ENCODE measurements at regions not wholly inside any gene's neighbourhood (a gene's known extent, or its start where the extent isn't known, plus 50 kb on each side); places are given as distances from the start of the nearest gene placed in this dataset.

DNA sequence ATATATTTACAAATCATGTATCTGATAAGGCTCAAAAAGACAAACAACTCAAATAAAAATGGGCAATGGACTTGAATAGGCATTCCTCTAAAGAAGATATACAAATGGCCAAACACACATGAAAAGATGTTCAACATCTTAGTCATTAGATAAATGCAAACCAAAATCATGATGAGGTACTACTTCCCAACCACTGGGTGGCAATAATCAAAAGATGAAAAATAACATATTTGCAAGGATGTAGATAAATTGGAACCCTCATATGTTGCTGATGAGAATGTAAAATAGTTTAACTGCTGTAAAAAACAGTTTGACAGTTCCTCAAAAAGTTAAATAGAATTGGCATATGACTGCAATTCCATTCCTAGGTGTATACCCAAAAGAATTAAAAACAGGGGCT, 132.3 kb downstream of the TTC32 start:
- intact Hi-C loops (cut with DNase I), result no loop called here
- no peaks in the 10 kb centered on the region for H3K27me3 ChIP-seq
- no peak overlapping the region for H3K27ac ChIP-seq
- H3K4me1 ChIP-seq, result no peaks in the 10 kb centered on the region
- H3K36me3 ChIP-seq, result no peaks in the 10 kb centered on the region
- ATAC-seq (no peak), DNase-seq (no peak)
- no peak overlapping the region for H3K4me3 ChIP-seq
- peaks cover 0 to 2% of the 10 kb centered on the region in 2 donors for H3K9me3 ChIP-seq
- TF ChIP-seq, protein P1, sequence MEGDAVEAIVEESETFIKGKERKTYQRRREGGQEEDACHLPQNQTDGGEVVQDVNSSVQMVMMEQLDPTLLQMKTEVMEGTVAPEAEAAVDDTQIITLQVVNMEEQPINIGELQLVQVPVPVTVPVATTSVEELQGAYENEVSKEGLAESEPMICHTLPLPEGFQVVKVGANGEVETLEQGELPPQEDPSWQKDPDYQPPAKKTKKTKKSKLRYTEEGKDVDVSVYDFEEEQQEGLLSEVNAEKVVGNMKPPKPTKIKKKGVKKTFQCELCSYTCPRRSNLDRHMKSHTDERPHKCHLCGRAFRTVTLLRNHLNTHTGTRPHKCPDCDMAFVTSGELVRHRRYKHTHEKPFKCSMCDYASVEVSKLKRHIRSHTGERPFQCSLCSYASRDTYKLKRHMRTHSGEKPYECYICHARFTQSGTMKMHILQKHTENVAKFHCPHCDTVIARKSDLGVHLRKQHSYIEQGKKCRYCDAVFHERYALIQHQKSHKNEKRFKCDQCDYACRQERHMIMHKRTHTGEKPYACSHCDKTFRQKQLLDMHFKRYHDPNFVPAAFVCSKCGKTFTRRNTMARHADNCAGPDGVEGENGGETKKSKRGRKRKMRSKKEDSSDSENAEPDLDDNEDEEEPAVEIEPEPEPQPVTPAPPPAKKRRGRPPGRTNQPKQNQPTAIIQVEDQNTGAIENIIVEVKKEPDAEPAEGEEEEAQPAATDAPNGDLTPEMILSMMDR (IDR thresholded peaks at IDR 0.05), result no peak

- Histone ChIP-seq H3K27me3 (no peaks in the 10 kb centered on the region), H3K4me3 (no peak overlapping the region), H3K36me3 (no peaks in the 10 kb centered on the region), H3K27ac (no peak overlapping the region), H3K9me3 (peaks cover 0 to 2% of the 10 kb centered on the region in 2 donors), H3K4me1 (no peaks in the 10 kb centered on the region)
- ATAC-seq (no peak), DNase-seq (no peak)
- TF ChIP-seq, protein P1 (IDR thresholded peaks at IDR 0.05), result no peak
- intact Hi-C loops (cut with DNase I), result no loop called here
Measured at GRCh38 chr2:19767899-19768298, 133.9 kb downstream of the TTC32 start.

DNA sequence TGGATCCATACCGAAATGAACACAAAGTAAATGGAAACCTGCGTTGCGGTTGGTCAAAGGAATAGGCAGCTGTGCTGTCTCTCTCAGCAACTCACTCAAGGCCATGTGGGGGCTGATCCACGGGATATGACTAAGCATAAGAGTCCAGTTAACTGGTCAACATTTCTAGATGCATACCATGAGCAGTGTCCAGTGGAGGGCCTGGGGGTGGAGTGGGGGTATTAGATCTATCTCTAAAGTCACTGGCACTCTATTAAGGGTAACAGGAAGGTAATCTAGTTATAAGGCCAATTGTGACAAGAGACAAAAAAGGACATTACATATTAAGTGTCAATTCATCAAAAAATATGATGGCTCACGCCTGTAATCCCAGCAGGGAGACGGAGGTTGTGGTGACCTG, 136.8 kb downstream of the TTC32 start:
- Histone ChIP-seq H3K36me3 (no peaks in the 10 kb centered on the region), H3K27me3 (no peaks in the 10 kb centered on the region), H3K4me3 (no peak overlapping the region), H3K9me3 (peaks cover 0 to 2% of the 10 kb centered on the region in 2 donors), H3K27ac (no peak overlapping the region), H3K4me1 (no peaks in the 10 kb centered on the region)
- TF ChIP-seq, protein P1 (IDR thresholded peaks at IDR 0.05), result no peak
- no peak for DNase-seq
- no peak for ATAC-seq
- intact Hi-C loops (cut with DNase I), result no loop called here

GRCh38 chr2:19763731-19764130, 138.1 kb downstream of the TTC32 start:
- TF ChIP-seq, protein P1 (IDR thresholded peaks at IDR 0.05), result no peak
- no peak overlapping the region for H3K4me3 ChIP-seq
- intact Hi-C loops (cut with DNase I), result no loop called here

DNA sequence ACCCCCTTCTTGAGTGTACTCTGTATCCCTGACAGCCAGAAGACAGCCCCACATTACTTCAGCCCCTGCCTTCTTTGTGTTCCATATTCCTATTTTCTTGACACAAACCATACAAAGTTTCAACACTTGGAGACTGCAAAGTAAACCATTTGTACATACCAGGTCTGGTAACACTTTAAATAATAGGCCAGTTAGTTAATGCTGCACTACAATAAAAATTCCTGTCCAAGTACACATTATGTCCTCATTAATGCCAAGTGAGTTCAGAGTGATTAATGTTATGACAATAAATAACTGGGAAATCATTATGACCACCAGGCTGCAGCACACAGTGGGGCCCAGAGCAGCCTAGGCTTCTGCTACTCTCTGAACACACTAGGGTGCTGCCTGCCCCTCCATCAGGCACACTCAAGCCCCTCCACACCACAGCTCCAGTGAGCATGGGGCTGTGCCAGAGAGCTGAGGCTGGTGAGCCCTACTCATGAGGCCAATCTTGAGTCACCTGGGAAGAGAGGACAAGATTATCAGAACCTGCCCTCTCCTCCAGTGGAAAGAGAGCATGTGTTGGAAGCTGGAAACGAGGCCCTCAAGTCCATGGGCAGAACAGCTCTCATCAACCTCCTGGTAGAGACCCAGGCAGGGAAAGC, 138.7 kb downstream of the TTC32 start:
- Histone ChIP-seq H3K36me3 (no peaks in the 10 kb centered on the region), H3K4me3 (no peak overlapping the region), H3K9me3 (peaks cover 0 to 2% of the 10 kb centered on the region in 2 donors), H3K27me3 (no peaks in the 10 kb centered on the region), H3K27ac (no peak overlapping the region), H3K4me1 (no peaks in the 10 kb centered on the region)
- TF ChIP-seq, protein P1 (IDR thresholded peaks at IDR 0.05), result no peak
- ATAC-seq (no peak), DNase-seq (no peak)
- intact Hi-C loops (cut with DNase I), result no loop called here

More at GRCh38 chr2:19763731-19764130, 138.1 kb downstream of the TTC32 start:
- no peaks in the 10 kb centered on the region for H3K4me1 ChIP-seq
- DNase-seq, result no peak
- H3K27ac ChIP-seq, result no peak overlapping the region
- H3K27me3 ChIP-seq, result no peaks in the 10 kb centered on the region
- peaks cover 0 to 2% of the 10 kb centered on the region in 2 donors for H3K9me3 ChIP-seq
- no peak for ATAC-seq
- no peaks in the 10 kb centered on the region for H3K36me3 ChIP-seq

All from left lung (tissue), 4 donors.